K562 (cell line): ENCODE measurements at regions not wholly inside any gene's neighbourhood (a gene's known extent, or its start where the extent isn't known, plus 50 kb on each side); places are given as distances from the start of the nearest gene placed in this dataset.

Source experiments
- CBFB ChIP-seq: sonication (generic); formaldehyde crosslinking; IDR thresholded peaks from 2 replicates; pipeline ENCODE4 v1.4.0; 2020; ENCODE audit warnings: mild to moderate bottlenecking, missing genetic modification reagents
- CTCF ChIP-seq, 3 experiments: IDR thresholded peaks in 2 of 3; conservative IDR thresholded peaks in 1 of 3; 2 replicates each; pipeline ENCODE4 v1.5.1; 2011 to 2012; ENCODE audit warnings: low read length in 3 of 3, mild to moderate bottlenecking in 3 of 3, control low read depth in 2 of 3, improper control_type of control experiment in 1 of 3, inconsistent platforms in 1 of 3, low read depth in 1 of 3, mixed read lengths in 1 of 3, moderate library complexity in 1 of 3; ENCODE audit not compliant: insufficient read depth in 2 of 3
- DNMT1 ChIP-seq: fragments of 450-650 bp; IDR thresholded peaks from 2 replicates; pipeline ENCODE4 v1.6.1; 2016; ENCODE audit warnings: antibody characterized with exemption, mild to moderate bottlenecking
- EZH2 ChIP-seq: IDR thresholded peaks from 2 replicates; pipeline ENCODE4 v1.6.1; 2012; ENCODE audit warnings: low read depth, mild to moderate bottlenecking, inconsistent platforms, low read length, borderline replicate concordance
- FIP1L1 ChIP-seq: fragments of 200-400 bp; formaldehyde crosslinking; IDR thresholded peaks from 2 replicates; pipeline ENCODE4 v1.6.1; 2018; ENCODE audit warnings: mild to moderate bottlenecking, low read depth, low read length; ENCODE audit not compliant: poor library complexity, severe bottlenecking
- MAX ChIP-seq: sonication (generic); formaldehyde crosslinking; IDR thresholded peaks from 2 replicates; pipeline ENCODE4 v1.9.0; 2022; ENCODE audit warnings: mild to moderate bottlenecking, missing genetic modification reagents
- POLR2AphosphoS5 ChIP-seq: IDR thresholded peaks from 2 replicates; pipeline ENCODE4 v1.6.1; 2011; ENCODE audit warnings: mild to moderate bottlenecking, low read depth, low read length, moderate library complexity; ENCODE audit not compliant: control insufficient read depth, insufficient read depth
- RBM14 ChIP-seq: fragments of 200-400 bp; formaldehyde crosslinking; IDR thresholded peaks from 2 replicates; pipeline ENCODE4 v1.6.1; 2018; ENCODE audit warnings: low read depth, mild to moderate bottlenecking, low read length, moderate library complexity, borderline replicate concordance; ENCODE audit not compliant: insufficient read depth
- SIN3A ChIP-seq, 2 experiments: fragments of 150-350 bp in 1 of 2; IDR thresholded peaks; 2 replicates each; pipeline ENCODE4 v1.6.1; 2011 to 2016; ENCODE audit warnings: borderline replicate concordance in 2 of 2, low read depth in 2 of 2, low read length in 2 of 2, mild to moderate bottlenecking in 2 of 2, moderate library complexity in 2 of 2; ENCODE audit not compliant: control insufficient read depth in 1 of 2
- SMC3 ChIP-seq: conservative IDR thresholded peaks from 2 replicates; pipeline ENCODE4 v1.6.1; 2011; ENCODE audit warnings: low read depth, low read length, improper control_type of control experiment; ENCODE audit not compliant: insufficient read depth
- TAF1 ChIP-seq: IDR thresholded peaks from 2 replicates; pipeline ENCODE4 v1.6.1; 2011; ENCODE audit warnings: mild to moderate bottlenecking, low read length, moderate library complexity; ENCODE audit not compliant: insufficient read depth, control insufficient read depth, severe bottlenecking; ENCODE audit errors: extremely low read depth
- ZNF449 ChIP-seq: fragments of 250-450 bp; sonication (Bioruptor Pico); IDR thresholded peaks from 2 replicates; pipeline ENCODE4 v1.8.0; 2022; ENCODE audit warnings: moderate library complexity, mild to moderate bottlenecking, inconsistent platforms
- TF ChIP-seq, protein P1 (sequence below): sonication (generic); formaldehyde crosslinking; IDR thresholded peaks from 2 replicates; pipeline ENCODE4 v1.5.0; 2020; ENCODE audit warnings: missing genetic modification reagents

DNA sequence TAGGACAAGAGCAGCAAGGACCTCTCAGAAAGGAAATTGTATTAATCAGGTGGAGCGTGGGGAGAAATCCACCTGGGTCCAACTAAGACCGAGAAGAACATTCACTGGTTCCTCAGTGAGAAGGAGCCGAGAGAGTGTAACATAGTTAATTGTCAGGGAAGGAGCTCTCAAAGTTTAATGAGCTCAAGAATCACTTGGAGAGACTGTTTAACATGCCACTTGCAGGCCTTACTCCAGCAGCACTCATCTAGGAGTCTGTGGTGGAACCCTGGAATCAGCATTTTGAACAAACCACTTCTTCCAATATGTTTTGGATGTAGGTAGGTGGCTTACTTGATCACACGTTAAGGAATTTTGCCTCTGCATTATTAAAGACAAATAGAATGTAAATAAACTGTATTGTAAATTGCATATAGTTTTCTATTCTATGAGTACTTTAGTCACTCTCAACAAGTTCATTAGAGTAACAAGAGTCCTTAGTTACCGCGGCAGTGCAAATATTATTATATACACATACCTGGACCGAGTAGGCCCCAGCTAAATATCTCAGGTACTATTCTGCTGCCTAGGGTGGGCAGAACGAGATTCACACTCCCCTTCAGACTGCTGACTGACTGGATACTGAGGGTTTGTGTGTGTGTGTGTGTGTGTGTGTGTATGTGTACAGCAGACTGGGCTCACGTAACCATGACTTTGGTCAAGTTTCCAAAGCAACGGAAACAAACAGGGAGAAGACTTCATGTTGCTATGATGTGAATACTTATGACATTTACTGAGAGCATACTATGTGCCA, 203.2 kb upstream of the USP24 start:
- TF ChIP-seq CTCF (IDR thresholded peaks at IDR 0.05 in 2 of 3, conservative IDR thresholded peaks at IDR 0.05 in 1 of 3; ENCODE audit: insufficient read depth in 2 of 3, low read depth in 1 of 3, low read length in 3 of 3): no peak
- no peak for TF ChIP-seq EZH2
- TF ChIP-seq MAX (CRISPR knock-in tag): no peak
- no peak for TF ChIP-seq SMC3
- TF ChIP-seq RBM14: no peak
- no peak for TF ChIP-seq ZNF449 (CRISPR knock-in tag)
- no peak for TF ChIP-seq POLR2AphosphoS5
- no peak for TF ChIP-seq SIN3A (IDR thresholded peaks at IDR 0.05; ENCODE audit: borderline replicate concordance in 2 of 2, control insufficient read depth in 1 of 2, low read depth in 2 of 2, low read length in 2 of 2)
- TF ChIP-seq CBFB (CRISPR knock-in tag): no peak
- no peak for TF ChIP-seq FIP1L1
- TF ChIP-seq DNMT1: no peak
- TF ChIP-seq, protein P1, sequence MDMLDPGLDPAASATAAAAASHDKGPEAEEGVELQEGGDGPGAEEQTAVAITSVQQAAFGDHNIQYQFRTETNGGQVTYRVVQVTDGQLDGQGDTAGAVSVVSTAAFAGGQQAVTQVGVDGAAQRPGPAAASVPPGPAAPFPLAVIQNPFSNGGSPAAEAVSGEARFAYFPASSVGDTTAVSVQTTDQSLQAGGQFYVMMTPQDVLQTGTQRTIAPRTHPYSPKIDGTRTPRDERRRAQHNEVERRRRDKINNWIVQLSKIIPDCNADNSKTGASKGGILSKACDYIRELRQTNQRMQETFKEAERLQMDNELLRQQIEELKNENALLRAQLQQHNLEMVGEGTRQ (CRISPR knock-in tag): no peak
- no peak for TF ChIP-seq TAF1
